ENCODE measurements at regions not wholly inside any gene's neighbourhood (a gene's known extent, or its start where the extent isn't known, plus 50 kb on each side); places are given as distances from the start of the nearest gene placed in this dataset.
A peak's percentile ranks its signal among the peaks of the same experiment; 100 is the strongest.
"Not testable (repeated sequence)": the region's sequence is repeated elsewhere in the genome, so short reads cannot be mapped to it uniquely, and the experiment has no call there.

DNA sequence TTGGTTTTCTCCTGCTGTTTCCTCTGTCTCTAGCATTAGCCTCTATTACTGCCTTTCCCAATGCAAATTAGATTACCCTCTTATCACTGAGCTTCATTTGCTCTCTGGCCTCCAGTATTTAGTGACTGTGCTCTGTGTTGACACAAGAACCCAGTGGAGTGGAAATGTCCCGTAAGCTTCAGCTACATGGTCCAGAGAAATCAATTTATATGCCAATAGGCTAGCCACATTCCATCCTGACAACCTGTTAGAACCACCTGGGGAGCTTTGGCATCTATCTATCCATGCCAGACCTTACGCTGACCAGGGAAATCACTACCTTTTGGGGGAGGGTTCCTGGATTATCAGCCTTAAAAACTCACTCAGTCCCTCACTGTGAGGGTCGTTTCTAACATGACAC lies 459.6 kb downstream of the UTRN start:
- DNase-seq: peak; percentile 68

DNA sequence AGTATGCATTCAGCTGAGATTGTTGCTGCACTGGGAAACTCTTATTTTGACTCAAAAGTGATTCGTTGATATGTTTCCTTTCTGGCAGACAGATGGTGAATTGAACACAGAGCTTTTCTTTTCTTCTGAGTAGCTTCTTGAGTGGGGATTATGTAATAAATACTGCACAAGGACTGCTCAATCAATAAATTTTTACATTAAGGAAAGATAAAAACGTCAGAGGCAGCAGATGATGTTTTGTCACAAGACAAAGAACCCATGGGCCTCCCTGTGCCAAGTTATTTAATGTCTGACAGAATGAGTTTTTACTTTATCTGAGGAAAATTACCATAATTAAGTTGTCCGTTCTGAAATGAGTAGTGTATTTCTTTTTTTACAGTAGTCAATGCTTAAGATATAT lies 460.3 kb downstream of the UTRN start:
- peak; percentile 54 for DNase-seq

DNA sequence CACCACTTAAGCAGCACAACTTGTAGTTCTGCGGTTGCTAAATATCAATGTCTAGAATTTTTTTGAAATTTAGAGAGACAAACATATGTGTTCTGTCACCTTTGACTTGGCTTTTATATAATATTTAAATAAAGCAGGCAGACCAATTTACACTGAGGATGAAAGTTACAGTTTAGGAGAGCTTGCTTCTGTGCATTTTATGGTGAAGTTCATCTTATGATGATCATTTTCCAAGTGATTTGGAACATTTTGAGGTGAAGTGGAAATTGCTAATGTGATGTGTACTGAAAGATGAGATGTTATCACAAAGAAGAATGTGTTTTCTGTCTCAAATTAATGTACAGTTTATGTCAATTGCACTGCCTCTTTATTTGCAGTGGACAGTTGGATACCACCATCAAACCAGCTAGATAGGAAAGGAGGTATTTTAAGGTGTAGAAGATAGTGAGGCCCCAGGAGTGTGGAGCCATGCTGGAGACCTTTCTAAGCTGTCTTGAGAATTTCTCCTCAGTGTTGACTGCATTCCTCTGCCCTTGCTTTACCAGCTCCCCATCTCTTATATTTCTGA lies 461.9 kb downstream of the UTRN start:
- DNase-seq: no peak

DNA sequence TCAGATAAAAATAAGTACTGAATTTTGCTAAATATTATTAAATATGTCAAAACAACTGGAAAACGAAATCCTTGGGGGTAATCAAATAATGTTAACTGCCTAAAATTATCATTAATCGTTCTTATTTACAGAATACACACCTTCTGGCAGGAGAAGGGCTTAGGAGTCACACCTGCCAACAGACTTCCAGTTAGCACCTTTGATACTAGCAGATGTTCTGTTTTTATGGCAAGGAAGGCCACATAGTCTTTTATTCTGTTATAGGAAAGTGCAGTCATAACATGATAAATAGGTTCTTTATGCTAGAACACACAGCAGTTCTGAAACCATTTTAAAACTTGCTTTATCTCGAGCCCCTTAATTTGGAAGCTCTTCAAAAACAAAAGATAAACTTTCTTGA lies 464.1 kb downstream of the UTRN start:
- no peak for DNase-seq

DNA sequence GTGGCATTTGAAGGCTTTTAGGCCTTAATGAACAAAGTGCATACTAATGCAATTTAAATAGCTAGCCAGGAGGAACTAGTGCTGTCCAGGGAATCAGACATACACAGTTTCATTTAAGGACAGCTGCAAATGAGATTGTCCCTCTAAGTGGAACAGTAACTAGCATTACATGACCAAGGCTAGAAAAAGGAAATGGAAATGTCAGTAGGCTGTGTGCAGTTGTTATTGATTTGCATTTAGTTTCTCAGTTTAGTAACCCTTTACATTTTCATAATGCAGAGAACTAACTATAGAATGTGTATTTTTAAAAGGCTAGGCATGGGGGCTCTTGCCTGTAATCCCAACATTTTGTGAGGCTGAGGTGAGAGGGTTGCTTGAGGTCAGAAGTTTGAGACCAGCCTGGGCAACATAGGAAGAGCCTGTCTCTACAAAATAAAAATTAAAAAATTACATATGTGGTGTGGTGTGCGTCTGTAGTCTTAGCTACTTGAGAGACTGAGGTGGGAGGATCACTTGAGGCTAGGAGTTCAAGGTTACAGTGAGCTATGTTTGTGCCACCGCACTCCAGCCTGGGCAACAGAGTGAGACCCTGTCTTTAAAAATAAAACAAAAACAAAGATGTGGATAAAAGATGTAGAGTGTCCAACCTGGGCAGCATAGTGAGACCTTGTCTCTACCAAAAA lies 468.0 kb downstream of the UTRN start:
- DNase-seq: no peak

DNA sequence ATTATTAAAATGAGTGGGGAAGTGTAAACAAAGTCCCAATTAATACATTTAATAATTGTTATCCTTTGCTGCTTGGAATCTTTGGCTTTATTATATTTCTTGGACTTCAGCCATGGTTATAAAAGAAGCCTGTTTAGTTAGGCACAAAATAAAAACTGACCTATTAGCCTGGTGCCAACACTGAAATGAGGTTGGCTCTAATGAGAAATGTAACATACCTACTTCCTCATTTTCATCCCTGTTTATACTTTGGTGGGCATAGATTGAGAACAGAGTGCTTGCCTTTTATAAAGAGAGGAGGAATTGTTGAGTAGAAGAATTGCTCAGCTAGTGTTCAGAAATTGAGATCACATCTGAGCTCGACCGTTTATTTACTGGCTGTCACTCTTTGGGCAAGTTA lies 471.3 kb downstream of the UTRN start:
- DNase-seq: no peak

DNA sequence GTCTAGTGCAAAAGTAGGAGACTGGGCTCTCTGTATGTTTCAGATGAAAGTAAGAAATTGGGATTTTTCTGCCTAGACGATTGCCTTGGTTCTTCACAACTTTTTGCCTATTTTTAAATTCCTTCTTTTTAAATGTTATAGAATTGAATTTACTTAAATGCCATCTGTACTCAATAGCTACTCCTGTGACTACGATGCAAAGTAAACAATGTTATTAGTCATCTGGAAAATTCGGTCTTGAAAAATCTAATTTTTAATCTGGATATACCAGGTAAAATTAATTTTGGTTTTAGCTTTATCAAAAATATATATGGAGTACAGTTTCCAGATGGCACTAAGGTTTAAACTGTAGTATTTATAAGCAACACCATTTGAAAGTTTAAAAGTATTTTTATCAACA lies 472.2 kb downstream of the UTRN start:
- no peak for DNase-seq

DNA sequence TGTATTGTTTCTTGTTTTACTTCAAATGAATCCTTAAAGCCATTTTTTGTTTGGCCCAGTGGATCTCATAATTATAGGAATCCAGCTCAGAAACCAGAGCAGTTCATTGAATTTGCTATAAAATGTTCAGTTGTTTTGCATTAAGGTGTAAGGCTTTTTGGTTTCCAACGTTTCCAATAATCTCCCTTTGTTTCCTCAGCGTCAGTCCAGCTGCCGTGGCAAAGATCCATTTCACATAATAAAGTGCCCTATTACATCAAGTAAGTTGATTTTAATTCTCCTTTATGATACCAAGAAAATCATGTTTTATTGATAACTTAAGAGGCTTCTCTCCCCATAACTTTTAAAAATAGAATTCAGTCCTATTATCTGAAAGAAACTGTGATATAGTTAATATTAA lies 472.6 kb downstream of the UTRN start:
- DNase-seq: no peak

DNA sequence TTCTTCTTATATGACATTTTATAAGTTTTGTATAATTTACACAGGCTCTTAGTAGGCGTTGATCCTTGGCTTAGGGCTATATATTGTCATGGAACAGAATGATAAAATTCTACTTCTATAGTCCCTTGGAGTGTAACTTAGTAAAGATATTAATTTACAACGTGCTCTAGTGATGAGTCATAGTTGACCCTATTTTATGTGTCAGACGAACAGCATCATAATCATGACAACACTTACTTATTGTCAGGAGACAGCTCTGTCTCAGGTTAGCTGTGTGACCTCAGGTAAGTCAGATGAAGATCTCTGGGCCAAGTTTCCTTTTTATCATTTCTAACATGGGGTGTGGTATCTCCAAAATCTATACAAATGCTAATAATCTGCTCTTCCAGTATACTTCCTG lies 473.5 kb downstream of the UTRN start:
- no peak for DNase-seq

DNA sequence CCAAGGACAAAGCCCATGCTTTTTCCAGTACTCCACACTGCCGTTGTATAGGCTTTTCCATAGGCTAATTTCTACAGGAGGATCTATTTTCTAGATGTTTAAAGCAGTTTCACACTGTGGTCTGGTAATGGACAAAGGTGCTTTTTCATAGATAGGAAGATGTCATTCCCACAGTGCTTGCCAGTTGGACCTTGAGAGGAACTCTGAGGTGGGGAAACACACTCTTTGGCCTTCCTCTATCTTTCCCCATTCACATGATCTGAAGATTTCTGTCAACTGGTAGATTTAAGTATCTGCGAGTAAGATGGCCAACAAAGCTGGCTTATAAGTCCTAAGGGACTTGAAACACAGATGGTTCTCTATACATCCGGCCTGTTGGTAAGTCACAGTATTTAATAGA lies 477.3 kb downstream of the UTRN start:
- DNase-seq: peak; percentile 86

DNA sequence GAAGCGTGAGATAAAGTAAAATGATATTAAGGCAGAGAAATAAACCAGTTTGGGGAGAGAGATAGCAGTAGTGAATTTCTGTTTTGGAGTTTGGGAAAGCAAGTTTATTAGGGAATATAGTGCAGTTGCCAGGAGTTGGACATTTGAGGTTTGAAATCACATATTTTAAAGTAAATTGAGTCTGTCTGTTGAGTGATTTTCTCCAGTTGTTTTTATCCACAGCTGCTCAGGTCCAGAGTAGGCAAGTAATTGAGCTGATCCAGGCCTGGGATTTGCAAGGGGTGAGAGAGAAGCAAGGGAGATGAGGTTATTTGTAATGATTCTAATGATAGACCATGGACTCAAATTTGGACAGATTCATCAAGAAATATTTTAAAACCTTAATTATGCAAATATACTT lies 481.9 kb downstream of the UTRN start:
- DNase-seq: no peak

DNA sequence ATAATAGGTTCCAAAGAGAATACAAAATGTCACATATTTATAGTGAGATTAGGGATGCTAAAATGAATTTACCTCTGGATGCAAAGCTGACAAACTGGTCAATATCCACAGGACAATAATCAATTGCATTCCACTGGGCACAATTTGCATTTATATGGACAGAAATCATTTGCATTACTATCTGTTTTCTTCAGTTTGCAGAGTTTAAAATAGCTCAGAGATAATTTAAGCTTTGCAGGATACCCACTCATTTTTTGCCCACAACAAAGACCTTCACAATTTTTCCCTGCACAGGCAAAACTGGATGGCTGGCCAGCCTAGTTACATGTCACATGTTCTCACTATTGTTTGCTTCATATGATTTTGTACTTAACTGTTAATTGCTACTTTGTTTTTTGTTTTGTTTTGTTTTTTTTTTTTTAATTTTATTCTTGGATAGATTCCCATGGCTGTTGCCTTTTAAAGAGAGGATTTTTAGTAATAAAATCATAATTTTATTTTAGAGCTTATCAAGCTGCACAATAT lies 483.5 kb downstream of the UTRN start:
- DNase-seq: no peak

DNA sequence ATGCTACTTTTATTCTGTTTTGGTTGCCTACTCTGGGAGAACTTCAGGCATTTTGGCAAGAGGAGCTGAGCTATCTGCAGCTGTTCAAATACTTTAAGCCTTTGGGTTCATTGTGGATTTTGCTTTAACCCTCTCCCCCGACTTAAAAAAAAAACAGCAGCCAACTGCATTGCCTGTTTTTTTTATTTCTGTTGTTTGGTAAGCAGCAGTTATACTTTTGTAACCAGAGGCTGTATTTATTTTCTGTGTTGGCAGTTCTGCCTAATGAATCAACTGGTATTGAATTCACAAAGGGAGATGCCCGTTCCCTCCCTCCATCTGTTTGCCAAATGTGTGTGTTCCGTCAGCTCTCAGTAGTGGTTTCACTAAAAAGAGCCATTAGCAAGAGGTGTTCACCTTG lies 484.0 kb downstream of the UTRN start:
- DNase-seq: peak; percentile 29

DNA sequence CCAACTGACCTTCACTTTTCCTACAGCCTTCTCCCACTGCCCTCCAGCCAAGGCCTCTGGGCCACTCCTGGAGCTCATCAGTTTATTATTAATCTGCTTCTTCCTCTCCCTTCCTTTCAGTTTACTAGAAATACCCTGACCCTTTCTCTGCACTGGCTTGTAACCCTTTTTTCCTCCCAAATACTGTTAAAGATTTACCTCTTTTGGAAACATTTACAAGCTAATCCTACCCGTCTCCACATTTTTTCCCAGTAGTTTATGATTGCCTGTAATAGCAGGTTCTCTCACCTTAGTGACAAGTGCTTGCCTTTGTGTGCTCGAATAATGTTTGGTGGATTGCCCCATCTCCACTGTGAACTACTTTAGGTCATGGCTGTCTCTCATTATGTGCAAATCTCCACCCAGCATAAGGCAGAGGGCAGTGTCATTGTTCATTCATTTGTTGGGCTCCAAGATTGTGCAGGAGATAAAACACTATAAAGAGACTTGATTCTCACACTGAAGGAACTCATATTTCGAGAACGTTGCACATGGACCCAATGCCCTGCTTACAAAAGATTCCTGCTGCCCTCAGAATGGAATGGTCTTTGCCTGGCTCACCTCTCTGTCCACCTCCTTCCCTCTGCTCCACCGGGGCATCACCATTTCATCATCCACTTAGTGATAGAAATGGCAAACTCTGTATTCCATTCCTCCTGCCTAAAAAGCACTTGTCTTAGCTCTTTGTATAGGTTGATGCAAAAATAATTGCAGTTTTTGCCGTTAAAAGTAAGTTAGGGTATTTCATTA lies 491.1 kb downstream of the UTRN start:
- DNase-seq: no peak

DNA sequence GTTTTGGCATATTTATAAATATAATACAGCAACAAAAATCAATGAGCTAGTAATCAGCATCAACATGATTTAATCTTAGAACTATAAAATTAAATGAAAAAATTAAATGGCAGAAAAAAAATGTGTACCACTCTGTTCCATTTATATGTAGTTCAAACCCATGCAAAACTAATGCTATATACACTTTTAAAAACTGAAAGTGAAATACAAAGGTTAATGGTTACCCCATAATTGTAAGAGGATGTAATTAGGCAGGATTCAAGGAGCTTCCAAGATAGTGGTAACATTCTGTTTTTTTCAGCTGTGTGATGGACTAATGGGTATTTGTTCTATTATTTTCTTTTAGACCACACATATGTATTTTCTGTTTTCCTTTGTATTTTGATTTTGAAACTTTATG lies 492.1 kb downstream of the UTRN start:
- DNase-seq: no peak

DNA sequence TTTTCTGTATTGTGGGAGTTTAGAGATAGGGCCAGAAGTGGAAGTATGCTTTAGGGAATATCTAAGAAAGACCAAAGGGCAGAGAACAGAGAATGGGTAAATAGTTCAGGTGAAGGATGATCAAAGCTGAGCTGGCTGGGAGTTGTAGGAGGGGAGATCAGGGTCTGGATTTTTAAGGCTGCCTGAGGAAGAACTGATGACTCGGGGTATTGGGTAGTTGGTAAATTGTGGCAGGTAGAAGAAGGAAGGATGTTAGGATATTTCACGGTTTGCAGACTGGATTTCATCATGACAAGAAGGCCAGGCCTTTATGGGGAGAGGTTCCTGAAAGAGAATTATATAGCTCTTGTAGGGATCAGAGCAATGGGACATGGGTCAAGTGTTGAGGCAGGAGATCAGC lies 492.9 kb downstream of the UTRN start:
- DNase-seq: no peak

DNA sequence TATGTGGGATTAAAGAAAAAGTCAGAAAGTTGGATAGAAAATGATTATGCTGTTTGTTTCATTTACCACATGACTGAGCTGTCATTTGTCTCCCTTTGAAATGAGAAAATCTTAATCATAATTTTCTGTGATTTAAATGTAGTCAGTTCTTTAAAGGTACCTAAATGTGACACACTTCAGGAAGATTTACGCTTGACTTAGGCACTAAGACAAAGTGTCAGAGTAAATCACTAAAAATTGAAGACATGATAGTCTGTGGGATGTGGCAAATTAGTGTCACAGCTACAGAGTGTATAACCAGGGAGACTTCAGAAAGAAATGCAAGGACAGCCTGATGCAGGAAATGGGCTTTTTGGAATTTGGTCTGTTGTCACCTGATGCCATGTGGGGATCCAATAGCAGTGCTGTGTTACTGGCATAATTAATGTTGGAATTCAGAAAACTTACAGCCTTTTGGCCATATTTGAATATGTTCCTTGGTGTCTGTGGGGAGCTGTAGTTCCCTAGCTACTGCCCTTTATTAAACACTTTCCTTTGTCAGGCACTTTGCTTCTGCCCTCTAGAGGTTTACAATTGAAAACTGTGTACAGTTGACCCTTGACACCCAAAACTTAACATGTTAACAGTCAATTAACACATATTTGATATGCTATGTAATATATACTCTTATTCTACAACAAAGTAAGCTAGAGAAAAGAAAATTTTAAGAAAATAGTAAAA lies 493.8 kb downstream of the UTRN start:
- DNase-seq: peak; percentile 10

DNA sequence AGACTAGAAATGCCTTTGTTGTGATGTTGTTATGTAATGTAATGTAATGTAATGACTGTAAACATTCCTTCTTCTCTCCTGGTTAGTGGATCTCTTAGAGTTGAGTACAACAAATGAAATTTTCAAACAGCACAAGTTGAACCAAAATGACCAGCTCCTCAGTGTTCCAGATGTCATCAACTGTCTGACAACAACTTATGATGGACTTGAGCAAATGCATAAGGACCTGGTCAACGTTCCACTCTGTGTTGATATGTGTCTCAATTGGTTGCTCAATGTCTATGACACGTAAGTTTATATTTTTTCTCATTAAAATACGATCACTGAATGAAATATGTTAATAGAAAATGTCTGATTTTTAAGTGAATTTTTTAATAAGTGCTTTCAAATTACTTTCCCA lies 496.7 kb downstream of the UTRN start:
- no peak for DNase-seq

DNA sequence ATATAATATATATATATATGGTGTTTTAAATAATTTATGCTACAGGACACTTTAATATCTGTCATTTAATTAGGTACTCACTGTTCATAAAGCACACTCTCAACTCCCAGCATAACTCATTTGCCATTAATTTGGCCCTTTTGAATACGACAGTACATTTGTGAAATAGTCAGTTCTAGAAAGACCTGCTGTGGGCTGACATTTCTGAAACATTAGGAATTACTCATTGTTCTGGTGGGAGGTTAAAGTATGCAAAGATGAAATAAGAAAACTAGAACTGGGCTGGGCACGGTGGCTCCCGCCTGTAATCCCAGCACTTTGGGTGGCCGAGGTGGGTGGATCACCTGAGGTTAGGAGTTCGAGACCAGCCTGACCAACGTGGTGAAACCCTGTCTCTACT lies 497.5 kb downstream of the UTRN start:
- no peak for DNase-seq

DNA sequence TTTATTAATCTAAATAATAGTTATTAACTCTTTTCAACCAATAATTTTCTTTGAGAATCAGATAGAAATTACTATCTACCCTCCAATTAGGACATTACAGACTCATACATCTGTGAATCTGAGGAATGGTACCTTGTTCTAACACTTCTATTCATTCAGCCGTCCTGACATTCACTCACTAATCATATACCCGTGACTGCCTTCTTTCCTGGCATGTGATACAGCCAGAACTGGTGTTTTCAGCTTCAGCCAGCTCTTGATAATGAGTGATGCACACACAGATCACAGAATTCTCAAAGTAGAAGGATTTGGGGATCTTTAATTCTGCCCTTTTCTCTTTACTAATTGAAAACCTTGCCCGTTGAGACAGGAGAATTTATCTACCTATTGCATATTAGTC lies 499.9 kb downstream of the UTRN start:
- DNase-seq: no peak

DNA sequence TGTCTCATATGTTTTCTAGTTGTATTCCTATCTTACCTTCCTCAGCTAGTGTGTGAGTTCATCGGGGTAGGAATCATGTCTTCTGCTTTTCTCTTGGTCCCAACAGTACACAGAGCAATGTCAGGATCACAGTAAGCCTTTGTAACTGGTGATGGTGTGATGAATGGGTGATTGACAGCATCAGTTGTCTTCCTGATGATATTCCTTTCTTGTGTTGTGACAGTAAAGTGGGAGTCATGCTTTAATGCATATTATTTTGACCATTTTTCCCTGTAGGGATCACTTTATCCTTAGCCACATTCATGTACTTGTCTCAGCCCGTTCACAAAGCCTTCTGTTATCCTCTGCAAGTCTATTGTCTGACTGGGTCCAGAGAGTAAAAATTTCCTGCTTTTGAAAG lies 501.7 kb downstream of the UTRN start:
- DNase-seq: no peak

DNA sequence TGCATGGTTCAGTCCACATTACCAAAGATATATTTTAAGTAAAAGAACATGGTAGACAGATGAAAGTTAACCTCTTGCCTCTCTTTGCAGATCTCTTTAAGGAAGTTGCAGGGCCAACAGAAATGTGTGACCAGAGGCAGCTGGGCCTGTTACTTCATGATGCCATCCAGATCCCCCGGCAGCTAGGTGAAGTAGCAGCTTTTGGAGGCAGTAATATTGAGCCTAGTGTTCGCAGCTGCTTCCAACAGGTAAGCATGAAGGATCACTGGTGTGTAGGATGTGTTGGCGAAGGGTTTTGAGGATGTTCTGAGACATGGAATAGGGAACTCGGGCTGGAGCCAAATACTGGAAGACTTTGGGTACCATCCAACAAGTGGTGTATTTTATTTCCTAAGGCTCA lies 508.6 kb downstream of the UTRN start:
- DNase-seq: no peak

DNA sequence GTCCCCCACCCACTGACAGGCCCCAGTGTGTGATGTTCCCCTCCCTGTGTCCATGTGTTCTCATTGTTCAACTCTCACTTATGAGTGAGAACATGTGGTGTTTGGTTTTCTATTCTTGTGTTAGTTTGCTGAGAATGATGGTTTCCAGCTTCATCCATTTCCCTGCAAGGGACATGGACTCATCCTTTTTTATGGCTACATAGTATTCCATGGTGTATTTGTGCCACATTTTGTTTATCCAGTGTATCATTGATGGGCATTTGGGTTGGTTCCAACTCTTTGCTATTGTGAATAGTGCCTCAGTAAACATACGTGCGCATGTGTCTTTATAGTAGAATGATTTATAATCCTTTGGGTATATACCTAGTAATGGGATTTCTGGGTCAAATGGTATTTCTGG lies 509.9 kb downstream of the UTRN start:
- DNase-seq: not testable (repeated sequence)

DNA sequence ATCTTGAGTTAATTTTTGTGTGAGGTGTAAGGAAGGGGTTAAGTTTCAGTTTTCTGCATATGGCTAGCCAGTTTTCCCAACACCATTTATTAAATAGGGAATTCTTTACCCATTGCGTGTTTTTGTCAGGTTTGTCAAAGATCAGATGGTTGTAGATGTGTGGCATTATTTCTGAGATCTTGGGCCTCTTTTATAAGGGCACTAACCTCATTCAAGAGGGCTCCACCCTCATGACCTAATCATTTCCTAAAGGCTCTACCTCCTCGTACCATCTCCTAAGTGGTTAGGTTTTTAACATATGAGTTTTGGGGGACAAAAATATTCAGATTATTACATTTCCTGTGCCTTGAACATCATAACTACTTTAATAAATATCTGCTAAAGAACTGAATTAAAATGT lies 510.9 kb downstream of the UTRN start:
- DNase-seq: no peak
